ENCODE measurements at regions not wholly inside any gene's neighbourhood (a gene's known extent, or its start where the extent isn't known, plus 50 kb on each side); places are given as distances from the start of the nearest gene placed in this dataset.

GRCh38 chr3:16104156-16104555 is 70.3 kb upstream of the GALNT15 start:
- TF ChIP-seq CTCF (IDR thresholded peaks at IDR 0.05) (no peak), ZNF302 (CRISPR knock-in tag; IDR thresholded peaks at IDR 0.05) (no peak), POLR2A (IDR thresholded peaks at IDR 0.05; ENCODE audit: low read length) (no peak)
